Fibroblast of peridontal ligament (primary cell): ENCODE measurements at regions not wholly inside any gene's neighbourhood (a gene's known extent, or its start where the extent isn't known, plus 50 kb on each side); places are given as distances from the start of the nearest gene placed in this dataset.
"Not testable (repeated sequence)": the region's sequence is repeated elsewhere in the genome, so short reads cannot be mapped to it uniquely, and the experiment has no call there.

Experiments
- DNase-seq: peaks from one replicate; pipeline ENCODE4 v3.0.0-alpha.2; 2010; ENCODE audit errors: extremely low read depth

- DNase-seq, result no peak
Measured at GRCh38 chr13:79884890-79885289, 403.9 kb downstream of the NDFIP2 start.

GRCh38 chr13:79883216-79883615 is 402.3 kb downstream of the NDFIP2 start:
- DNase-seq, result no peak

- DNase-seq, result no peak
Measured at GRCh38 chr13:79880818-79881217, 399.9 kb downstream of the NDFIP2 start.

GRCh38 chr13:79874396-79875360 is 393.7 kb downstream of the NDFIP2 start:
- peak; percentile 35 for DNase-seq

- DNase-seq, result no peak
Measured at GRCh38 chr13:79871594-79871993, 390.6 kb downstream of the NDFIP2 start.

GRCh38 chr13:79870766-79871165 is 389.8 kb downstream of the NDFIP2 start:
- no peak for DNase-seq

GRCh38 chr13:79870123-79870522 is 389.2 kb downstream of the NDFIP2 start:
- DNase-seq, result peak; percentile 24

GRCh38 chr13:79869326-79869725 is 388.4 kb downstream of the NDFIP2 start:
- DNase-seq, result no peak

- peak; percentile 10 for DNase-seq
Measured at GRCh38 chr13:79867254-79867653, 386.3 kb downstream of the NDFIP2 start.

- no peak for DNase-seq
Measured at GRCh38 chr13:79866436-79866835, 385.5 kb downstream of the NDFIP2 start.

- no peak for DNase-seq
Measured at GRCh38 chr13:79862515-79862914, 381.6 kb downstream of the NDFIP2 start.

- DNase-seq, result no peak
Measured at GRCh38 chr13:79861731-79862130, 380.8 kb downstream of the NDFIP2 start.

- no peak for DNase-seq
Measured at GRCh38 chr13:79860791-79861190, 379.8 kb downstream of the NDFIP2 start.

GRCh38 chr13:79859756-79860155 is 378.8 kb downstream of the NDFIP2 start:
- DNase-seq, result no peak

- no peak for DNase-seq
Measured at GRCh38 chr13:79853251-79853650, 372.3 kb downstream of the NDFIP2 start.

GRCh38 chr13:79851318-79851717 is 370.4 kb downstream of the NDFIP2 start:
- no peak for DNase-seq

GRCh38 chr13:79847882-79848592 is 367.1 kb downstream of the NDFIP2 start:
- no peak for DNase-seq

- no peak for DNase-seq
Measured at GRCh38 chr13:79846386-79846785, 365.4 kb downstream of the NDFIP2 start.

GRCh38 chr13:79837741-79838450 is 356.9 kb downstream of the NDFIP2 start:
- peak; percentile 8 for DNase-seq

GRCh38 chr13:79836121-79836520 is 355.2 kb downstream of the NDFIP2 start:
- DNase-seq, result not testable (repeated sequence)

- DNase-seq, result no peak
Measured at GRCh38 chr13:79834876-79835275, 353.9 kb downstream of the NDFIP2 start.

GRCh38 chr13:79833991-79834390 is 353.0 kb downstream of the NDFIP2 start:
- DNase-seq, result peak; percentile 27
